Neutrophil (primary cell): ENCODE measurements at regions not wholly inside any gene's neighbourhood (a gene's known extent, or its start where the extent isn't known, plus 50 kb on each side); places are given as distances from the start of the nearest gene placed in this dataset.
A peak's percentile ranks its signal among the peaks of the same experiment; 100 is the strongest.

Experiments
- H3K27ac ChIP-seq: fragments of 200-600 bp; sonication (generic); 2 replicates; pipeline ENCODE4 v1.5.1; 2016; ENCODE audit warnings: mild to moderate bottlenecking, moderate library complexity
- H3K27me3 ChIP-seq: fragments of 200-600 bp; sonication (generic); 2 replicates; pipeline ENCODE4 v1.6.0; 2016; ENCODE audit warnings: mild to moderate bottlenecking
- H3K36me3 ChIP-seq: fragments of 200-600 bp; sonication (generic); 2 replicates; pipeline ENCODE4 v1.5.1; 2017
- H3K4me1 ChIP-seq, 2 experiments: fragments of 200-600 bp in 1 of 2; sonication (generic) in 1 of 2; 1 replicate in 1 of 2; 2 replicates in 1 of 2; pipeline versions ENCODE4 v1.5.1 to v1.6.1; 2013 to 2016; ENCODE audit warnings: low read depth in 1 of 2, low read length in 1 of 2, mild to moderate bottlenecking in 1 of 2, moderate library complexity in 1 of 2; ENCODE audit not compliant: control insufficient read depth in 1 of 2, insufficient read depth in 1 of 2
- H3K4me3 ChIP-seq, 2 experiments: fragments of 200-600 bp in 1 of 2; sonication (generic) in 1 of 2; 1 replicate in 1 of 2; 2 replicates in 1 of 2; pipeline ENCODE4 v1.5.1; 2013 to 2016; ENCODE audit warnings: low read depth in 1 of 2, low read length in 1 of 2, mild to moderate bottlenecking in 1 of 2, moderate library complexity in 1 of 2
- H3K9me3 ChIP-seq: fragments of 200-600 bp; sonication (generic); 2 replicates; pipeline ENCODE4 v1.5.1; 2016
- TF ChIP-seq, protein P1 (sequence below): fragments of 200-600 bp; sonication (generic); IDR thresholded peaks from 2 replicates; pipeline ENCODE4 v1.5.1; 2016; ENCODE audit warnings: antibody characterized with exemption

DNA sequence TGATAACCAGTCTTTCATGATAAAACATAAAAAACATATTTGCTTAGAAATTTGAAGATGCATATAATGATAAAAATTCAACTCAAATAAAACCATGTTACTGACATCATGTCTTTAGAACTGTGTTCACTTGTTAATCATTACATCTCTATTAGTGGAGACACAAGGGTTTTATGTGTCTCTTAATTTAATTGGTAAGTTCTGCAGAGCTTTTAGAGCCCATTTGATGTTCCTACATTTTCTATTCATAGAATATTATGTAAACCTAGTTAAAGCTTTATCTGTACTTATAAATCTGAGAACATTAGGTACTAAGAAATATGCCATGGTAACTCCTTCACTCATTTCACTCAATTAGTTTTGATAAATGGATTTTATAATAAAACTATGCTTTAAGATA lies 285.4 kb downstream of the SLCO4C1 start:
- no peaks in the 10 kb centered on the region for H3K27me3 ChIP-seq
- TF ChIP-seq, protein P1, sequence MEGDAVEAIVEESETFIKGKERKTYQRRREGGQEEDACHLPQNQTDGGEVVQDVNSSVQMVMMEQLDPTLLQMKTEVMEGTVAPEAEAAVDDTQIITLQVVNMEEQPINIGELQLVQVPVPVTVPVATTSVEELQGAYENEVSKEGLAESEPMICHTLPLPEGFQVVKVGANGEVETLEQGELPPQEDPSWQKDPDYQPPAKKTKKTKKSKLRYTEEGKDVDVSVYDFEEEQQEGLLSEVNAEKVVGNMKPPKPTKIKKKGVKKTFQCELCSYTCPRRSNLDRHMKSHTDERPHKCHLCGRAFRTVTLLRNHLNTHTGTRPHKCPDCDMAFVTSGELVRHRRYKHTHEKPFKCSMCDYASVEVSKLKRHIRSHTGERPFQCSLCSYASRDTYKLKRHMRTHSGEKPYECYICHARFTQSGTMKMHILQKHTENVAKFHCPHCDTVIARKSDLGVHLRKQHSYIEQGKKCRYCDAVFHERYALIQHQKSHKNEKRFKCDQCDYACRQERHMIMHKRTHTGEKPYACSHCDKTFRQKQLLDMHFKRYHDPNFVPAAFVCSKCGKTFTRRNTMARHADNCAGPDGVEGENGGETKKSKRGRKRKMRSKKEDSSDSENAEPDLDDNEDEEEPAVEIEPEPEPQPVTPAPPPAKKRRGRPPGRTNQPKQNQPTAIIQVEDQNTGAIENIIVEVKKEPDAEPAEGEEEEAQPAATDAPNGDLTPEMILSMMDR: no peak
- H3K9me3 ChIP-seq: no peaks in the 10 kb centered on the region
- no peaks in the 10 kb centered on the region for H3K4me1 ChIP-seq
- no peak overlapping the region for H3K4me3 ChIP-seq
- no peak overlapping the region for H3K27ac ChIP-seq
- H3K36me3 ChIP-seq: no peaks in the 10 kb centered on the region

DNA sequence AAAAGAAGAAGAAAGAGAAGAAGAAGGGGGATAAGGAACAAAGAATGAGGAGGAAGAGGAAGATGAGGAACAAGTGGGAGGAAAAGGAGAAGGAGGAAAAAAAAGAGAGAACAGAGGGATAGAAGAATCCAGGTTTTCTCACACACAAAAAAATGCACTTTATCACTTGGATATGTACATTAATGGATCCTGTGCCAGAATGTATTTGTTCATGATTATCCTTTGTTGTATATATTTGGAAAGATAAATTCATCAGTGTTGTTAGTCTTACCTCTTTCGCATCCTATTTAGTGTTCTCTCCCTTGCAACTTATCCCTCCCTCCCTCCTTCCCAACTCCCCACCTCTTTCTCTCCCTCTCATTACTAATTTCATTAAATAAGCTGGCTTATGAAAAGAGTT lies 298.8 kb downstream of the SLCO4C1 start:
- TF ChIP-seq, protein P1: no peak
- Histone ChIP-seq H3K36me3 (no peaks in the 10 kb centered on the region), H3K27me3 (no peaks in the 10 kb centered on the region), H3K4me3 (no peak overlapping the region), H3K9me3 (no peaks in the 10 kb centered on the region), H3K27ac (no peak overlapping the region), H3K4me1 (no peaks in the 10 kb centered on the region)

DNA sequence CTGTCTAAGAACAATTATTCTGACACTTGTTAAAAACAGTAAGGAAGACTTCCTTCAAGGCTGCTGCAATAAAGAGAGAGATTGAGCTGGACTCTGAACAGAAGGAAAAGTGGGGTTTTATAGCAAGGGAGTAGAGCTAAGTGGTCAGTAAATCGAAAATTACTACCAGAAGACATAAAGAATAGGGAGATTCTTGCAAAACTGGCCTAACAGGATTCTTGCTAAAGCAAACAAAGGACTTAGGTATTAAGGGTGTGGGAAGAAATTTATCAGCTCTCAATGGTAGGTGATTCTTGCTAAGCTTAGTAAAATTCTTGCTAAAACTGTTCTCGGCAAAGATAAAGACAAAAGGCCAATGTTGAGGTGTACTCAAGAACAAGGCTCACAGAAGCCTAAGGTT lies 300.5 kb downstream of the SLCO4C1 start:
- H3K36me3 ChIP-seq: no peaks in the 10 kb centered on the region
- TF ChIP-seq, protein P1: no peak
- H3K27me3 ChIP-seq: no peaks in the 10 kb centered on the region
- H3K4me3 ChIP-seq: no peak overlapping the region
- no peak overlapping the region for H3K27ac ChIP-seq
- no peaks in the 10 kb centered on the region for H3K4me1 ChIP-seq
- H3K9me3 ChIP-seq: no peaks in the 10 kb centered on the region

- no peak overlapping the region for H3K27ac ChIP-seq
- H3K36me3 ChIP-seq: no peaks in the 10 kb centered on the region
- TF ChIP-seq, protein P1: no peak
- H3K4me1 ChIP-seq: no peaks in the 10 kb centered on the region
- H3K4me3 ChIP-seq: no peak overlapping the region
- H3K9me3 ChIP-seq: no peaks in the 10 kb centered on the region
- H3K27me3 ChIP-seq: no peaks in the 10 kb centered on the region
Measured at GRCh38 chr5:101991486-101991885, 304.6 kb downstream of the SLCO4C1 start.

- Histone ChIP-seq H3K4me1 (no peaks in the 10 kb centered on the region), H3K27ac (no peak overlapping the region)
- TF ChIP-seq, protein P1: no peak
Measured at GRCh38 chr5:101989659-101990058, 306.4 kb downstream of the SLCO4C1 start.

GRCh38 chr5:101977729-101978345 lies 318.2 kb downstream of the SLCO4C1 start:
- Histone ChIP-seq H3K4me3 (no peak overlapping the region), H3K9me3 (no peaks in the 10 kb centered on the region), H3K36me3 (no peaks in the 10 kb centered on the region), H3K27ac (no peak overlapping the region), H3K4me1 (no peaks in the 10 kb centered on the region), H3K27me3 (no peaks in the 10 kb centered on the region)
- TF ChIP-seq, protein P1: peak; percentile 27

More at GRCh38 chr5:101989659-101990058, 306.4 kb downstream of the SLCO4C1 start:
- no peak overlapping the region for H3K4me3 ChIP-seq
- no peaks in the 10 kb centered on the region for H3K36me3 ChIP-seq
- no peaks in the 10 kb centered on the region for H3K9me3 ChIP-seq
- no peaks in the 10 kb centered on the region for H3K27me3 ChIP-seq
